A549 (cell line): ENCODE measurements at regions not wholly inside any gene's neighbourhood (a gene's known extent, or its start where the extent isn't known, plus 50 kb on each side); places are given as distances from the start of the nearest gene placed in this dataset.
A peak's percentile ranks its signal among the peaks of the same experiment; 100 is the strongest.

Experiments
- CEBPB ChIP-seq, 2 experiments: fragments of >200 bp in 1 of 2; sonication (Bioruptor Twin) in 1 of 2; formaldehyde crosslinking in 1 of 2; IDR thresholded peaks; 2 replicates each; pipeline ENCODE4 v1.6.1; 2012 to 2016
- CHD2 ChIP-seq: fragments of 150-350 bp; IDR thresholded peaks from 2 replicates; pipeline ENCODE4 v1.6.1; 2014; ENCODE audit warnings: low read length; ENCODE audit not compliant: partially characterized antibody
- CHD4 ChIP-seq: fragments of 200-600 bp; sonication (generic); IDR thresholded peaks from 2 replicates; pipeline ENCODE4 v1.6.1; 2016; ENCODE audit warnings: antibody characterized with exemption, mild to moderate bottlenecking, borderline replicate concordance
- EP300 ChIP-seq, 2 experiments: fragments of >200 bp; sonication (Bioruptor Twin); formaldehyde crosslinking; IDR thresholded peaks; 2 replicates in 1 of 2; 3 replicates in 1 of 2; pipeline ENCODE4 v1.6.1; 2016 to 2017
- GATA3 ChIP-seq: IDR thresholded peaks from 2 replicates; pipeline ENCODE4 v1.6.1; 2012; ENCODE audit warnings: borderline replicate concordance
- JUN ChIP-seq, 2 experiments: fragments of >200 bp; sonication (Bioruptor Twin); formaldehyde crosslinking; IDR thresholded peaks; 2 replicates in 1 of 2; 3 replicates in 1 of 2; pipeline ENCODE4 v1.6.1; 2016 to 2017
- MAFK ChIP-seq: fragments of 450-650 bp; IDR thresholded peaks from 2 replicates; pipeline ENCODE4 v1.6.1; 2014; ENCODE audit not compliant: partially characterized antibody
- POLR2A ChIP-seq: IDR thresholded peaks from 2 replicates; pipeline ENCODE4 v1.6.1; 2012; ENCODE audit warnings: mild to moderate bottlenecking, low read length
- RAD21 ChIP-seq, 2 experiments: fragments of >200 bp in 1 of 2; sonication (Bioruptor Twin) in 1 of 2; formaldehyde crosslinking in 1 of 2; IDR thresholded peaks in 1 of 2; conservative IDR thresholded peaks in 1 of 2; 2 replicates in 1 of 2; 3 replicates in 1 of 2; pipeline ENCODE4 v1.6.1; 2012 to 2018; ENCODE audit warnings: inconsistent platforms in 1 of 2
- RFX5 ChIP-seq: fragments of 450-650 bp; IDR thresholded peaks from 2 replicates; pipeline ENCODE4 v1.7.1; 2014; ENCODE audit warnings: antibody characterized with exemption, mild to moderate bottlenecking, moderate library complexity
- RNF2 ChIP-seq: fragments of 200-600 bp; sonication (generic); IDR thresholded peaks from 2 replicates; pipeline ENCODE4 v1.6.1; 2016; ENCODE audit warnings: low read depth, mild to moderate bottlenecking, antibody characterized with exemption, moderate library complexity, borderline replicate concordance
- TF ChIP-seq, protein P1 (sequence below): fragments of >200 bp; sonication (Bioruptor Twin); formaldehyde crosslinking; IDR thresholded peaks from 3 replicates; pipeline ENCODE4 v1.5.1; 2016

DNA sequence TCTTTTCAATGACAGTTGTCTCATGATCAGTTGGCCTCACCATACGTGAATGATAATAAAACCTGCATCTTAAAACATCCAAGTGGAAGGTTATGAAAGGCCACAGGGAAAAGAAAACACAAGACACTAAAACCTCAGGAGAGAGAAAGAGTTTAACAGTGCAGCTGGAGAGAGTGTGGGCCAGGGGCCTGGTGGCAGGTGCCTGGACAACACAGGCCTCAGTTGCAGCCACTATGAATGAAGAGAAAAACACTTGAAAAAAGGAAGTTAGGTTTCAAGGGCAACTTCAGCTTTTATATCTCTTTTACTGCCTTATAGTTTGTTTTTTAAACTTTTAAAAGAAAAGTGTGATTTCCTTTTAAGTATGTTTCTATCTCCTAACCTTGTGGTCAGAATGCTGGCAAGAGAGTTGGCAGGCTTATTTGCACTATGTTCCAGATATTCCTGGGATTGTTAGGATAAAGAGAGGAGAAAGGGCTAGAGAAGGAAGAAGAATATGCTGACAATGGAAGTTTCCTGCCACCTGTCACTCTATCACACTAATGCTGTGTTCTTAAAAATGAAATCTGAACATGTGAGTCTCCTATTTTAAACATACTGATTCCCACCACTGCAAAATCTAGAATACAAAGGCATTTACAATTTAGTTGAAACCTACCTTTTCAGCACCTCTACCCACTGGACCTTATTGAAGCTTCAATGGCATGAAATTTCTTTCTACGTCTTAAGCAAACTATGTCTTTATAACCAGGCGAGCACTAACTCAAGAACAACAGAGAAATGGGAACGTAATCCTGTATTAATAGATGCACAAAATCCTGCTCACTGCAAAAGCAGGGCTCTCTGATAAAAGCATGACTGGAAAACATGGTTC is 222.4 kb downstream of the CD83 start:
- TF ChIP-seq CHD2: no peak
- TF ChIP-seq, protein P1, sequence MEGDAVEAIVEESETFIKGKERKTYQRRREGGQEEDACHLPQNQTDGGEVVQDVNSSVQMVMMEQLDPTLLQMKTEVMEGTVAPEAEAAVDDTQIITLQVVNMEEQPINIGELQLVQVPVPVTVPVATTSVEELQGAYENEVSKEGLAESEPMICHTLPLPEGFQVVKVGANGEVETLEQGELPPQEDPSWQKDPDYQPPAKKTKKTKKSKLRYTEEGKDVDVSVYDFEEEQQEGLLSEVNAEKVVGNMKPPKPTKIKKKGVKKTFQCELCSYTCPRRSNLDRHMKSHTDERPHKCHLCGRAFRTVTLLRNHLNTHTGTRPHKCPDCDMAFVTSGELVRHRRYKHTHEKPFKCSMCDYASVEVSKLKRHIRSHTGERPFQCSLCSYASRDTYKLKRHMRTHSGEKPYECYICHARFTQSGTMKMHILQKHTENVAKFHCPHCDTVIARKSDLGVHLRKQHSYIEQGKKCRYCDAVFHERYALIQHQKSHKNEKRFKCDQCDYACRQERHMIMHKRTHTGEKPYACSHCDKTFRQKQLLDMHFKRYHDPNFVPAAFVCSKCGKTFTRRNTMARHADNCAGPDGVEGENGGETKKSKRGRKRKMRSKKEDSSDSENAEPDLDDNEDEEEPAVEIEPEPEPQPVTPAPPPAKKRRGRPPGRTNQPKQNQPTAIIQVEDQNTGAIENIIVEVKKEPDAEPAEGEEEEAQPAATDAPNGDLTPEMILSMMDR: no peak
- no peak for TF ChIP-seq POLR2A
- TF ChIP-seq RAD21 (conservative IDR thresholded peaks at IDR 0.05 in 1 of 2, IDR thresholded peaks at IDR 0.05 in 1 of 2): no peak
- no peak for TF ChIP-seq EP300 (IDR thresholded peaks at IDR 0.05)
- no peak for TF ChIP-seq CHD4
- no peak for TF ChIP-seq CEBPB (IDR thresholded peaks at IDR 0.05)
- TF ChIP-seq JUN (IDR thresholded peaks at IDR 0.05): no peak
- TF ChIP-seq RNF2: no peak
- no peak for TF ChIP-seq RFX5
- no peak for TF ChIP-seq GATA3
- peak; percentile 65 for TF ChIP-seq MAFK
